ENCODE measurements at regions not wholly inside any gene's neighbourhood (a gene's known extent, or its start where the extent isn't known, plus 50 kb on each side); places are given as distances from the start of the nearest gene placed in this dataset.

DNA sequence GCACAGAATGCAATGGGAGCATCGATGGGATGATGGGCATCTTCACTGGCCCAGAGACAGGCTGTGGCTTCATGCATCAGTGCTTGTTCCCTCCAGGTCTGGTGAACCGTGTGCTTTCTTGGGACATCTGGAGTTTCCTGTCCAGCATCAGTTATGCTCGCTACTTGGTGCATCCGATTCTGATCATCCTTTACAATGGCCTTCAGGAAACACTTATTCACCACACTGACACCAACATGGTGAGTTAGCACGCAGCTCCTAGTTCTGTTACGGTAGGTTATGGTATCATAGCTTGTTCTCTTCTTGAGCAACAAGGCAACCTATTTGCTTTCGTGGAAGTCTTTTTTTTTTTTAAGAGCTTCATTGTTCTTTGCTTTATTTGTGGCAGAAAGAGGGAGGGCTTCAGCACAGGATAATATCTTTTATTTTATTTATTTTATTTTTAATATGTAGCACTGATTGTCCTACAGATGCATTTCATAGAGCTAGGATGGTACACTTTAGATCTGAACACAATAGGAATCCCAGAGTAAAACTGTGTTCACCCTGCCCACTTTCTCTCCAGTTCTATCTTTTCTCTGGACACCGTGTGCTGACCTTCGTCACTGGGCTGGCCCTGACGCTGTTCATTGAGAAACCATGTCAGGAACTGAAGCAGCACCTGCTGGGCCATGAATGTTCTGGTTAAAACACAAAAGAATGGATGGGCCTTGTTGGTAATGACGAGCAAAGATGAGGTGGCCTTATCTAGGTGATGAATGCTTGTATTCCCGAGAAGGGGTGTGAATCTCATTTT is 71.2 kb upstream of the SEC11C start (continued):
- TF ChIP-seq, protein P1, sequence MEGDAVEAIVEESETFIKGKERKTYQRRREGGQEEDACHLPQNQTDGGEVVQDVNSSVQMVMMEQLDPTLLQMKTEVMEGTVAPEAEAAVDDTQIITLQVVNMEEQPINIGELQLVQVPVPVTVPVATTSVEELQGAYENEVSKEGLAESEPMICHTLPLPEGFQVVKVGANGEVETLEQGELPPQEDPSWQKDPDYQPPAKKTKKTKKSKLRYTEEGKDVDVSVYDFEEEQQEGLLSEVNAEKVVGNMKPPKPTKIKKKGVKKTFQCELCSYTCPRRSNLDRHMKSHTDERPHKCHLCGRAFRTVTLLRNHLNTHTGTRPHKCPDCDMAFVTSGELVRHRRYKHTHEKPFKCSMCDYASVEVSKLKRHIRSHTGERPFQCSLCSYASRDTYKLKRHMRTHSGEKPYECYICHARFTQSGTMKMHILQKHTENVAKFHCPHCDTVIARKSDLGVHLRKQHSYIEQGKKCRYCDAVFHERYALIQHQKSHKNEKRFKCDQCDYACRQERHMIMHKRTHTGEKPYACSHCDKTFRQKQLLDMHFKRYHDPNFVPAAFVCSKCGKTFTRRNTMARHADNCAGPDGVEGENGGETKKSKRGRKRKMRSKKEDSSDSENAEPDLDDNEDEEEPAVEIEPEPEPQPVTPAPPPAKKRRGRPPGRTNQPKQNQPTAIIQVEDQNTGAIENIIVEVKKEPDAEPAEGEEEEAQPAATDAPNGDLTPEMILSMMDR (IDR thresholded peaks at IDR 0.05; ENCODE audit: poor library complexity, severe bottlenecking) = no peak

DNA sequence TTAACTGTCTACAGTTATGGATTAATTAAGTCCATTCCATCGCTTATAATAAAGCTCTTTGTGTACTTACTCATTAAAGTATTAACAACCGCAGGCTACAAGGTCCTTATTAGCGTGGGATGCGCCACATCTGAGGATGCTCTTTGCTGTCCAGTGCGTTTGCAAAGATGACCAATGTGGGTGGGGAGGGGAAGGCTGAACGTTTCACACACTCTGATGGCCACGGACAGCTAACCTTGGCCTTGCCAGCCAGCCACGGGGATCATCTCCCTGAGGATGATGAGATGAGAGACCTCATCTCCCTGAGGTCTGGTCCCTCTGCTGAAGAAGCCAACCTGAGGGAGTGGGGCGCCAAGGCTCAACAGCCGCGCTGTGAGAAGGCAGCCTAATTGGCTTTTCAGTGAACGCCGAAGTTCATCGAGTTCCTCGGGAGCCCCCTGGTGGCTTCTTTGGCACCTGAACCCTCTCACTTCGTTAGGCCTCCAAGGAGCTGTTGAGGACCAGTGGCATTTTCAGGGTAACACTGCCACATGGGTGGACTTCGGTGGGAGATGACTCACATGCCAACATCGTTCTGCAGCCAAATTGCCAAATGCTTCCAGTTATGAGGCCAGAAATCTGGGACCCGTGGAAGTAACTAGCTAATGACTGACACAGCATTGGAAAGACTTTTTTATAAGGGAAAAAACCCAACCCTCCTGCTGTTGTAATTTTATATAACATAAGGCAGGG is 69.3 kb upstream of the SEC11C start:
- Histone ChIP-seq H3K27me3 (ENCODE audit: insufficient read depth, low read depth, low read length) (no peaks in the 10 kb centered on the region), H3K79me2 (replicated peaks; ENCODE audit: insufficient read depth, low read length) (no peaks in the 10 kb centered on the region), H2AFZ (ENCODE audit: low read depth, low read length) (no peak overlapping the region), H3K9ac (ENCODE audit: low read length) (no peak overlapping the region), H3F3A (ENCODE audit: insufficient read depth, low read length, poor library complexity, severe bottlenecking) (no peaks in the 10 kb centered on the region), H3K36me3 (ENCODE audit: insufficient read depth, low read length) (no peaks in the 10 kb centered on the region), H4K20me1 (ENCODE audit: insufficient read depth) (no peaks in the 10 kb centered on the region), H3K4me3 (ENCODE audit: low read length) (no peak overlapping the region), H3K4me2 (ENCODE audit: low read length) (no peak overlapping the region), H3K27ac (ENCODE audit: low read length) (no peak overlapping the region), H3K9me2 (ENCODE audit: insufficient read depth, low read length) (no peaks in the 10 kb centered on the region), H3K9me3 (ENCODE audit: low read length) (no peaks in the 10 kb centered on the region)
- no peak for TF ChIP-seq POLR2AphosphoS5 (IDR thresholded peaks at IDR 0.05)
- no peak for TF ChIP-seq MXI1 (conservative IDR thresholded peaks at IDR 0.05; ENCODE audit: poor library complexity, severe bottlenecking)
- peak; percentile 89 for TF ChIP-seq RAD21 (conservative IDR thresholded peaks at IDR 0.05)
- TF ChIP-seq EP300 (conservative IDR thresholded peaks at IDR 0.05; ENCODE audit: poor library complexity, severe bottlenecking) = peak; percentile 38
- TF ChIP-seq, protein P1 (IDR thresholded peaks at IDR 0.05; ENCODE audit: poor library complexity, severe bottlenecking) = peak; percentile 92
- TF ChIP-seq TAF1 (IDR thresholded peaks at IDR 0.05; ENCODE audit: low read depth) = no peak
- no peak for TF ChIP-seq EZH2 (IDR thresholded peaks at IDR 0.05; ENCODE audit: borderline replicate concordance, insufficient read depth, low read length, poor library complexity, severe bottlenecking)
- TF ChIP-seq, protein P2, sequence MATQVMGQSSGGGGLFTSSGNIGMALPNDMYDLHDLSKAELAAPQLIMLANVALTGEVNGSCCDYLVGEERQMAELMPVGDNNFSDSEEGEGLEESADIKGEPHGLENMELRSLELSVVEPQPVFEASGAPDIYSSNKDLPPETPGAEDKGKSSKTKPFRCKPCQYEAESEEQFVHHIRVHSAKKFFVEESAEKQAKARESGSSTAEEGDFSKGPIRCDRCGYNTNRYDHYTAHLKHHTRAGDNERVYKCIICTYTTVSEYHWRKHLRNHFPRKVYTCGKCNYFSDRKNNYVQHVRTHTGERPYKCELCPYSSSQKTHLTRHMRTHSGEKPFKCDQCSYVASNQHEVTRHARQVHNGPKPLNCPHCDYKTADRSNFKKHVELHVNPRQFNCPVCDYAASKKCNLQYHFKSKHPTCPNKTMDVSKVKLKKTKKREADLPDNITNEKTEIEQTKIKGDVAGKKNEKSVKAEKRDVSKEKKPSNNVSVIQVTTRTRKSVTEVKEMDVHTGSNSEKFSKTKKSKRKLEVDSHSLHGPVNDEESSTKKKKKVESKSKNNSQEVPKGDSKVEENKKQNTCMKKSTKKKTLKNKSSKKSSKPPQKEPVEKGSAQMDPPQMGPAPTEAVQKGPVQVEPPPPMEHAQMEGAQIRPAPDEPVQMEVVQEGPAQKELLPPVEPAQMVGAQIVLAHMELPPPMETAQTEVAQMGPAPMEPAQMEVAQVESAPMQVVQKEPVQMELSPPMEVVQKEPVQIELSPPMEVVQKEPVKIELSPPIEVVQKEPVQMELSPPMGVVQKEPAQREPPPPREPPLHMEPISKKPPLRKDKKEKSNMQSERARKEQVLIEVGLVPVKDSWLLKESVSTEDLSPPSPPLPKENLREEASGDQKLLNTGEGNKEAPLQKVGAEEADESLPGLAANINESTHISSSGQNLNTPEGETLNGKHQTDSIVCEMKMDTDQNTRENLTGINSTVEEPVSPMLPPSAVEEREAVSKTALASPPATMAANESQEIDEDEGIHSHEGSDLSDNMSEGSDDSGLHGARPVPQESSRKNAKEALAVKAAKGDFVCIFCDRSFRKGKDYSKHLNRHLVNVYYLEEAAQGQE (IDR thresholded peaks at IDR 0.05; ENCODE audit: borderline replicate concordance) = no peak
- TF ChIP-seq SMC3 (conservative IDR thresholded peaks at IDR 0.05; ENCODE audit: poor library complexity) = peak; percentile 97

All from neural cell (in vitro differentiated cells).